ENCODE measurements at regions not wholly inside any gene's neighbourhood (a gene's known extent, or its start where the extent isn't known, plus 50 kb on each side); places are given as distances from the start of the nearest gene placed in this dataset.
"Not testable (repeated sequence)": the region's sequence is repeated elsewhere in the genome, so short reads cannot be mapped to it uniquely, and the experiment has no call there.

DNA sequence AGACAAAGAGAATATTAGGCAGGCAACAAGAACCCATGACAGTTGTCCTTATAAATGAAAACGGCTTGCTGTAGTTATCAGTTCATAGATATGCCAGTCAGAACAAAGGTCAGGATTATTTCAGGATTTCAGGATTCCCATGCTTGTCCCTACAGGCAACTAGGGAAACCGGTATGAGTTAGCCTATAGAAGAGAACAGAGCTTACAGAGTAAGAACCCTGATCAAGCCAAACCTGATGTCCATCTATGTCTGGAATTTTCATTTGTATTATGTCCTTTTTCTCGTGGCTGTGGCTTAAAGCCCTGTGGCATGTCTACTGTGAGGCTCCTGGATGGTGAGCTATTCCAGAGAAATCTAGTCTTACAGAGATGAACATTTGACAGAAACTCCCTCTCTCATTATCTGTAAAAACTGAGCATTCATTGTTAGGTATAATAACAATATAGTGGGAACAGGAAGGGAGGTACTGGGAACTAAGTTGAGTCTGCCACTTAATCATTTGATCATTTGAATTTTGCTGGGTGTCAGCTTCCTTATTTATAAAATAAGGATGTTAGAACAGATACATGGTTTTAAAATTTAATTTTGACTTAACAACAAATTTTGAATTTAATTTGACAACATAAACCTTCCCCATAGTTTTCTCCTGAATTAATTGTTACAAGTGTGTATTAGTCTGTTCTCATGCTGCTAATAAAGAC lies 129.5 kb upstream of the KLF3 start:
- CTCF ChIA-PET: no interaction called here
- no peak overlapping the region for H3K4me3 ChIP-seq (ENCODE audit: low read depth, low read length)
- peaks cover 12% of the 10 kb centered on the region for H3K27me3 ChIP-seq (ENCODE audit: control insufficient read depth, insufficient read depth, low read length)
- H3K9me3 ChIP-seq (ENCODE audit: control insufficient read depth, insufficient read depth, low read length): no peaks in the 10 kb centered on the region
- POLR2A ChIA-PET: no interaction called here
- H3K27ac ChIP-seq (ENCODE audit: low read depth, low read length): no peak overlapping the region
- TF ChIP-seq, protein P1, sequence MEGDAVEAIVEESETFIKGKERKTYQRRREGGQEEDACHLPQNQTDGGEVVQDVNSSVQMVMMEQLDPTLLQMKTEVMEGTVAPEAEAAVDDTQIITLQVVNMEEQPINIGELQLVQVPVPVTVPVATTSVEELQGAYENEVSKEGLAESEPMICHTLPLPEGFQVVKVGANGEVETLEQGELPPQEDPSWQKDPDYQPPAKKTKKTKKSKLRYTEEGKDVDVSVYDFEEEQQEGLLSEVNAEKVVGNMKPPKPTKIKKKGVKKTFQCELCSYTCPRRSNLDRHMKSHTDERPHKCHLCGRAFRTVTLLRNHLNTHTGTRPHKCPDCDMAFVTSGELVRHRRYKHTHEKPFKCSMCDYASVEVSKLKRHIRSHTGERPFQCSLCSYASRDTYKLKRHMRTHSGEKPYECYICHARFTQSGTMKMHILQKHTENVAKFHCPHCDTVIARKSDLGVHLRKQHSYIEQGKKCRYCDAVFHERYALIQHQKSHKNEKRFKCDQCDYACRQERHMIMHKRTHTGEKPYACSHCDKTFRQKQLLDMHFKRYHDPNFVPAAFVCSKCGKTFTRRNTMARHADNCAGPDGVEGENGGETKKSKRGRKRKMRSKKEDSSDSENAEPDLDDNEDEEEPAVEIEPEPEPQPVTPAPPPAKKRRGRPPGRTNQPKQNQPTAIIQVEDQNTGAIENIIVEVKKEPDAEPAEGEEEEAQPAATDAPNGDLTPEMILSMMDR (IDR thresholded peaks at IDR 0.05; ENCODE audit: low read depth, low read length): no peak
- no peak for DNase-seq (ENCODE audit: low read depth, low spot score)

DNA sequence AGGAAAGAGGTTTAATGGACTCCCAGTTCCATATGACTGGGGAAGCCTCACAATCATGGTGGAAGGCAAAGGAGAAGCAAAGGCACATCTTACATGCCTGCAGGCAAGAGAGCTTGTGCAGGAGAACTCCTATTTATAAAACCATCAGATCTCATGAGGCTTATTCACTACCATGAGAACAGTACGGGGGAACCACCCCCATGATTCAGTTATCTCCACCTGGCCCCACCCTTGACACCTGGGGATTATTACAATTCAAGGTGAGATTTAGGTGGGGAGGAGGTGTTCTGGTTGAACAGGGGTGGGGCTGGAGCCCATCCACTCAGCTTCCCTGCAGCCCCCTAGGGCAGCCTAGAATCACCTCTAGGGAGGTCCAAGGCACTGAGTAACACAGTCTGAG lies 128.9 kb upstream of the KLF3 start:
- POLR2A ChIA-PET; H3K4me3 ChIP-seq (ENCODE audit: low read depth, low read length); H3K9me3 ChIP-seq (ENCODE audit: control insufficient read depth, insufficient read depth, low read length); DNase-seq (ENCODE audit: low read depth, low spot score); H3K27ac ChIP-seq (ENCODE audit: low read depth, low read length): not testable (repeated sequence)
- peaks cover 12% of the 10 kb centered on the region for H3K27me3 ChIP-seq (ENCODE audit: control insufficient read depth, insufficient read depth, low read length)
- CTCF ChIA-PET: interaction anchor here (0.7 kb wide), 1 partner anchor 140 kb away, joined by 3 read pairs; no protein-coding TSS in a partner anchor

DNA sequence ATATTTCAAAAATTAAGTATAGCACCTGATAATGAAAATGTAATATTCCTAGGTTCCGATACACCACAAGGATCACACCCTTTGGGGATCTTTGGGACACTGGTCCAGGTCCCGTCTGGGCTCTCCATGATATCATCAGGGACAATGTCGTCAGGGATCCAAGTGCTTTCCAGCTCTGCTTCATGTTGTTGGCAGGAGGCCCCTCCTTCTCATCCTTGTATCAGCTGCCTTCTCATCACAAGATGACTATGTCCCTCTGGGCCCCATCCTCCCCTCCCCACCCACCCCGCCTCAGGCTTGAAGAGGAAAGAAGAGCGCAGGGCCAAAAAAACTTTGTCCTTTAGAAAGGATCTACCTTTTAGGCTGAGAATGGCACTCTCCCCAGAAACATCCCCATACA lies 128.3 kb upstream of the KLF3 start:
- DNase-seq (ENCODE audit: low read depth, low spot score): no peak
- CTCF ChIA-PET: interaction anchor here (0.7 kb wide), 1 partner anchor 139 kb away, joined by 3 read pairs; no protein-coding TSS in a partner anchor
- no peak overlapping the region for H3K27ac ChIP-seq (ENCODE audit: low read depth, low read length)

DNA sequence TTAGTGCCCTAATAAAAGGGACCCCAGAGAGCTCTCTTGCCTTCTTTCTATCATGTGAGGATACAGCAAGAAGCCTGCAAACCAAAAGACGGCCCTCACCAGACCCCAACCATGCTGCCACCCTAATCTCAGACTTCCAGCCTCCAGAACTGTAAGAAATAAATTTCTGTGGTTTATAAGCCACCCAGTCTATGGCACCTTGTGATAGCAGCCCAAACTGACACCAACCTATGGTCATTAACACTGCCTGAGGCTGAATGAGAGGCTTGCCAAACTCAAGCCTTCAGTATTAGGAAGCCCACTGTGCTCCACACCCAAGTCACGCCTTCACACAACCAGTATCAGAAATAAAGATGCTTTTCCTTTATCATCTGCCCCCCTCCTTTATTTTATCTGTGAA lies 127.3 kb upstream of the KLF3 start:
- DNase-seq (ENCODE audit: low read depth, low spot score): no peak
- CTCF ChIA-PET: no interaction called here
- H3K9me3 ChIP-seq (ENCODE audit: control insufficient read depth, insufficient read depth, low read length): no peaks in the 10 kb centered on the region
- H3K27me3 ChIP-seq (ENCODE audit: control insufficient read depth, insufficient read depth, low read length): peaks cover 13% of the 10 kb centered on the region
- TF ChIP-seq, protein P1 (IDR thresholded peaks at IDR 0.05; ENCODE audit: low read depth, low read length): no peak
- H3K27ac ChIP-seq (ENCODE audit: low read depth, low read length): no peak overlapping the region
- POLR2A ChIA-PET: no interaction called here
- H3K4me3 ChIP-seq (ENCODE audit: low read depth, low read length): no peak overlapping the region

More for the DNA sequence above, 128.3 kb upstream of the KLF3 start:
- POLR2A ChIA-PET: no interaction called here
- peaks cover 12% of the 10 kb centered on the region for H3K27me3 ChIP-seq (ENCODE audit: control insufficient read depth, insufficient read depth, low read length)
- no peak overlapping the region for H3K4me3 ChIP-seq (ENCODE audit: low read depth, low read length)
- TF ChIP-seq, protein P1 (IDR thresholded peaks at IDR 0.05; ENCODE audit: low read depth, low read length): no peak
- no peaks in the 10 kb centered on the region for H3K9me3 ChIP-seq (ENCODE audit: control insufficient read depth, insufficient read depth, low read length)

DNA sequence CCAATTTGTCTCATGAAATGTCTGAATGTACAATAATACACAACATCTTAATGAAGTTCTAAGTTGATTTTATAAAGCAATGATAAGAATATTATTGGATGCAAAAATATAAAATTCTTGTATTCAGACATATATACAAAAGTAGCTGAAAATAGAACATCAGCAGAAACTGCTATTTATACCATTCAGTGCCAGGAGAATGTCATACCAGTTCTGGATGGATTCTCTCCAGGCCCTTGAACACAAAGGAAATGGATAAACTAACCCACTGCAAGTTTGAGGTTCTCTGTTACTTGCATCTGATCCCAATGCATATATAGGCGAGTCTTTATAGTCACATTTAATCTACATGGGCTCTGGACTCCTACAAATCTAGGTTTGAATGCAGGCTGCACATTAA lies 126.3 kb upstream of the KLF3 start:
- H3K9me3 ChIP-seq (ENCODE audit: control insufficient read depth, insufficient read depth, low read length): no peaks in the 10 kb centered on the region
- POLR2A ChIA-PET: no interaction called here
- CTCF ChIA-PET: no interaction called here
- peaks cover 12% of the 10 kb centered on the region for H3K27me3 ChIP-seq (ENCODE audit: control insufficient read depth, insufficient read depth, low read length)
- H3K4me3 ChIP-seq (ENCODE audit: low read depth, low read length): no peak overlapping the region
- TF ChIP-seq, protein P1 (IDR thresholded peaks at IDR 0.05; ENCODE audit: low read depth, low read length): no peak
- no peak for DNase-seq (ENCODE audit: low read depth, low spot score)
- no peak overlapping the region for H3K27ac ChIP-seq (ENCODE audit: low read depth, low read length)
